HL-60/S4 (cell line): ENCODE measurements at regions not wholly inside any gene's neighbourhood (a gene's known extent, or its start where the extent isn't known, plus 50 kb on each side); places are given as distances from the start of the nearest gene placed in this dataset.
"Not testable (repeated sequence)": the region's sequence is repeated elsewhere in the genome, so short reads cannot be mapped to it uniquely, and the experiment has no call there.

ENCODE experiments used
- in situ Hi-C: fragments of 300-500 bp; cut with MboI; formaldehyde crosslinking; loops from 2 replicates; pipeline ENCODE4 v1.14.3; 2022; ENCODE audit warnings: low sequenced_read_pairs

GRCh38 chr4:177494791-177495190 lies 52.6 kb upstream of the AGA start:
- in situ Hi-C loops, result no loop called here

GRCh38 chr4:177495626-177496025 lies 53.4 kb upstream of the AGA start:
- in situ Hi-C loops, result not testable (repeated sequence)

GRCh38 chr4:177499537-177499936 lies 57.3 kb upstream of the AGA start:
- in situ Hi-C loops, result no loop called here

GRCh38 chr4:177505171-177505615 lies 63.0 kb upstream of the AGA start:
- in situ Hi-C loops, result no loop called here

- in situ Hi-C loops, result no loop called here
Measured at GRCh38 chr4:177508662-177509061, 66.4 kb upstream of the AGA start.

- in situ Hi-C loops, result no loop called here
Measured at GRCh38 chr4:177509226-177509745, 67.0 kb upstream of the AGA start.

GRCh38 chr4:177511611-177512010 lies 69.4 kb upstream of the AGA start:
- in situ Hi-C loops, result no loop called here

GRCh38 chr4:177512646-177513045 lies 70.4 kb upstream of the AGA start:
- in situ Hi-C loops, result no loop called here

- in situ Hi-C loops, result no loop called here
Measured at GRCh38 chr4:177517862-177518261, 75.6 kb upstream of the AGA start.

GRCh38 chr4:177519481-177520260 lies 77.4 kb upstream of the AGA start:
- in situ Hi-C loops, result no loop called here

- in situ Hi-C loops, result no loop called here
Measured at GRCh38 chr4:177528620-177529019, 86.4 kb upstream of the AGA start.

- in situ Hi-C loops, result no loop called here
Measured at GRCh38 chr4:177530561-177530960, 88.3 kb upstream of the AGA start.

- in situ Hi-C loops, result no loop called here
Measured at GRCh38 chr4:177532358-177532757, 90.1 kb upstream of the AGA start.

GRCh38 chr4:177534841-177535240 lies 92.6 kb upstream of the AGA start:
- in situ Hi-C loops, result not testable (repeated sequence)

GRCh38 chr4:177546745-177547144 lies 104.5 kb upstream of the AGA start:
- in situ Hi-C loops, result no loop called here

- in situ Hi-C loops, result no loop called here
Measured at GRCh38 chr4:177547985-177548384, 105.7 kb upstream of the AGA start.

- in situ Hi-C loops, result no loop called here
Measured at GRCh38 chr4:177555007-177555574, 112.9 kb upstream of the AGA start.

GRCh38 chr4:177557416-177557815 lies 115.2 kb upstream of the AGA start:
- in situ Hi-C loops, result no loop called here

GRCh38 chr4:177558995-177559394 lies 116.8 kb upstream of the AGA start:
- in situ Hi-C loops, result no loop called here

- in situ Hi-C loops, result no loop called here
Measured at GRCh38 chr4:177562163-177562562, 119.9 kb upstream of the AGA start.

- in situ Hi-C loops, result no loop called here
Measured at GRCh38 chr4:177562859-177563258, 120.6 kb upstream of the AGA start.

GRCh38 chr4:177566691-177567090 lies 124.5 kb upstream of the AGA start:
- in situ Hi-C loops, result no loop called here
